GM18861 (cell line): ENCODE measurements at regions not wholly inside any gene's neighbourhood (a gene's known extent, or its start where the extent isn't known, plus 50 kb on each side); places are given as distances from the start of the nearest gene placed in this dataset.
"Not testable (repeated sequence)": the region's sequence is repeated elsewhere in the genome, so short reads cannot be mapped to it uniquely, and the experiment has no call there.

Source experiments
- ATAC-seq: cut with Tn5 transposase; IDR thresholded peaks from one replicate; pipeline ENCODE4 v1.9.1; 2021; ENCODE audit not compliant: unreplicated experiment

GRCh38 chr4:38504396-38504715 is 159.6 kb upstream of the KLF3 start:
- no peak for ATAC-seq

GRCh38 chr4:38509551-38509950 is 154.4 kb upstream of the KLF3 start:
- ATAC-seq = no peak

DNA sequence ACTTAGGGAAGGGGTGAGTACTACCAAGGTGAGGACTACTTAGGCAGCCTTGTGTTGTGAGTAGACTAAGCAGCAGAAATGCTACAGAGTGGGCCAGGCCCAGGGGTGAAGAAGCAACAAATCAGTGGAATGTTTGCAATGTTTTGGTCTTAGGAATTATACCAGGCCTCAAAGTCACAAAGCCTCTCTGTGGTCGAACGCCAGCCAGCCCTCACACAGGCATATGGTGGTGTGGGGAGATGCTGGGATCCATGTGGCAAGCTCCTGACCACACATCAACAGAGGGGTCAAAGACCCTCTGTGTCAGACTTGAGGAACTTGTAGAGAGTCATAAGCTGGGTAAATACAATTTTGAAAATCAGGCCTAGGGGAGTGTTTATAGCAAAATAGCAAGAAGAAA is 153.8 kb upstream of the KLF3 start:
- ATAC-seq = no peak

DNA sequence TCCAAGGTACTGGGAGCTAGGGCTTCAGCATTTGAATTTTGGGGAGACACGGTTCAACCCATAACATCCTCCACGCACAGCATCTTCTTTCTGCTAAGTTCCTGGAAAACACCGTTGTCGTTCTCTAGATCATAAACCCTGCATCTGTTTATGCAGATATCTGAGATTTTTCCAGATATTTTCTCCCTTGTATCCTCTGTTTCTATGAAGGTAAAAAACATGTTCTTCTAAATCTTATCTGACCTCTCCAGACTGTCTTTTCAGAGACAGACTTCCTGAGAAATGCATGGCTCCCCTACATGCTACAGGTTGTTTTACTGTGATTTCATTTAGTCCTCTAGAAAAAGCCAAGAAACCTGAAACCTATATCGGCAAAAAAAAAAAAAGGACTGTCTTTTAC is 152.3 kb upstream of the KLF3 start:
- ATAC-seq = no peak

DNA sequence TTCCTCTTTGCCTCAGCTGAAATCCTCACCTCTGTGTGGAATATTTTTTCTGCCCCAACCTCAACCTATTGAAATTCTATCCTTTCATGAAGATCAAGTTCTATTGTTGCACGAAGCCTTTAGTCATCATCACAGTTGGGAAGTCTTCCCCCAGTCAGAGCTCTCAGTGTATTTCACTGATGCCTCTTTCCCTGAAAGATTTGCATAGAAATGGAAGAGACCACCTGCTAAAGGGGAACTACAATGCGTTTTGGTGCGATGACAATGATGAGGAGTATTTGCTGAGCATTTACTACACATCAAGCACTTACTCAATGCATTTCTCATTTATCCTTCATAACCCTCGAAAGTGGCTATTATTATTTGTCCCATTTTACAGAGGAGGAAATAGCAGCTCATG is 151.2 kb upstream of the KLF3 start:
- no peak for ATAC-seq

DNA sequence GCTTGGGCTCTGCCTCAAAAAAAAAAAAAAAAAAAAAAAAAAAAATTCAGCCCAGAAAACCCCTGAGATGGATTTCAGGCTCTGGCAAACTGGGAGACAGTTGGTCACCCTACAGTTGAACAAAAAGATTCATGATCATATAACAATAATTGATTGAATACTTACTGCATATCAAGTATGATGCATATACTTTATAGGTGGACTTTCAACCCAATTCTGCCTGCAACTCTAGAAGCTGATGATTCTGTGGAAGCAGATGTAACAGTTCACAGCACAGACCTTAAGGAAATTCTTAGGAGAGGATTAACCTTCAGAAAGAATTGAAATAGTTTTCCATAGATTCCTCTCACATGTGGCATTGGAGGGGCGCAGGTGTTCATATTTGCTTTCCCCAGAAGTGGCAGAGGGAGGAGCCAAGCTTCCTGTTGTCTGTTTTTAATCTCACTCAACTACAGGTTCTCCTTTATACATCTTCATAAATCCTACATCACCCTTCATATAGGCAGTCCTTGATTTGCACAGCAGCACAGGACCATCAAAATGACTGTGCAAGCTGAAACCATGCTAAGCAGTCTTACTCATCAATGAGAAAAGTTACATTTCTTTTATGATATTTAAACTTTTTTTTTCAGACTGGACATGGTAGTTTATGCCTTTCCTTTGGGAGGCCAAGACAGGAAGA is 149.4 kb upstream of the KLF3 start:
- ATAC-seq = no peak

GRCh38 chr4:38516190-38516589 is 147.8 kb upstream of the KLF3 start:
- ATAC-seq = no peak

DNA sequence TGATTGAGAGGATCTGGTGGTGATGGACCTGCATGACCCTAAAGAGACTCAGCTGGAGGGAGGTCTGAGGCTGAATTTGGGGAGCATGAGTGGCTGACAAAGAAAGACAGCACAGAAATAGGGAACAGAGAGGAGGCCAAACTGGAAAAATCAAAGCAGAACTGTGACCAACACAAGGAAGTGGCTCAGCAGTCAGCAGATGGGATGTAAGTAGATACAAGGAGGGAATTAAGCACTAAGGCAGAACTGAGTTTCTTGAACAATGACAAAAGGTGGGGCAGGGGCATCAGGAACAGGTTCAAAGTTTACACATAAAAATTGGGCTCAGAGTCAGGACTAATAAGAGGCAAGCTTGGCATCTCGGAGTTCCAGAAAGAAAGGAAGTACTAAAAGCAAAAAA is 144.3 kb upstream of the KLF3 start:
- no peak for ATAC-seq

DNA sequence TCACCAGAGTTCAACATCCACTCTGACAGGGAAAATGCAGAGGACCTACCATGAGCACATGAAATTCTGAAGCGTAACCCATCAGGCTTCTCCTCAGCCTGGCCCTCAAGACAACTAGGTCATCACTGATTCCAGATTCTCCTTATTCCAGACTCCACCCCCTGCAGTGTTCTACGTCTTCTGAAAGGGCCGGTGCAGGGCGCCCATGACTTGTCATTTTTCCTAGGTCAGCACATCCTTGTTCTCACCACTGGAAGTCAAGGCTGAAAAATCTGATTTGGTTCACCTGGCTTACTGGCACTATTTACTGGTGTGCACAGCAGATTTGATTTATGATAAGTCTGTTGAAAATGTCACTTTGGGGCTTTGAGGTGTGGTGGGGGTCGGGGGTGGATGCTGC is 140.9 kb upstream of the KLF3 start:
- no peak for ATAC-seq

GRCh38 chr4:38523524-38524448 is 140.2 kb upstream of the KLF3 start:
- ATAC-seq = peak; percentile 95

- ATAC-seq = no peak
Measured at GRCh38 chr4:38526412-38526811, 137.6 kb upstream of the KLF3 start.

- ATAC-seq = peak; percentile 54
Measured at GRCh38 chr4:38529189-38530115, 134.5 kb upstream of the KLF3 start.

DNA sequence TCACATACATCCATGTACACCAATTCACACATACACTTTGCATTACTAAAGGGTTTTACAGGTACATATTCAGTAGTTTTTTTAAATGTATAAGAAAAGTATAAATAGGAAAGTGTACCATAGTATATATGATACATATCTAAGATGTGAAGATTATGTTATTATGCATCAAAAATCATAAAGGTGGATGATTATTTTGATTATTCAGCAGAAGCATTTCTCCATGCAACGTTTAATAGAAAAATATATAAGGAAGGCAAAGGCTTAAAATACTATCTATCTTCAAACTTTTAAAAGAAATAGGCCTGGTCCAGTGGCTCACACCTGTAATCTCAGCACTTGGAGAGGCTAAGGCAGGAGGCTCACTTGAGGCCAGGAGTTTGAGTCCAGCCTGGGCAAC is 133.5 kb upstream of the KLF3 start:
- no peak for ATAC-seq

GRCh38 chr4:38531141-38531727 is 132.8 kb upstream of the KLF3 start:
- ATAC-seq = no peak

DNA sequence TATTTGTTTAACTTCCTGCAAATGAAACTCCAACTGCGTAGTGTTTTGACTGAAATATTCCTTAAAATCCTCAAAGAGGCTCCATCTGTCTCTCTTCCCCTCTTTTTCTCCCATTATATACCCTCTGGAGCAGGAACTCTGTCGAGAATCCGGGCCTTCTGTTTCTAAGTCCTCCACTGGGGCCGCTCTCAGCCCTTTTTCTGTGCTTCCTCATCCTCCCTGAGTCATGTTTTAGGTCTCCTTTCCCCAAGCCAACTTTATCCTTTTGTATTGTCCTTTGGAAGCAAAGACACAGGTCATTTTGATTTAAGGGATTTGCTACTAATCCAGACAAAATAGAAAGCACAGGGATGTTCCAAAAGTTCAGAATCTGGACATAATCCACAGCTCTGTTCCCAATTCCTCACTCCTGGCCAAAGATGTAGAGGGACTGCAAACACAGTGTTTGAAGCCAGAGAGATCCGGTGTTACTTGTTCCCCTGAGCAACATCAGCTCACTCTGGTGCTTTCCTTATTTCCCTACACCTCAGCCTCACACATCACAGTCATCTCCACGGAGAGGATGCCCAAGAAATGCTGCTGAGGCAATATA is 131.0 kb upstream of the KLF3 start:
- ATAC-seq = no peak

GRCh38 chr4:38534344-38535045 is 129.5 kb upstream of the KLF3 start:
- ATAC-seq = no peak

GRCh38 chr4:38535071-38535470 is 128.9 kb upstream of the KLF3 start:
- ATAC-seq = not testable (repeated sequence)

DNA sequence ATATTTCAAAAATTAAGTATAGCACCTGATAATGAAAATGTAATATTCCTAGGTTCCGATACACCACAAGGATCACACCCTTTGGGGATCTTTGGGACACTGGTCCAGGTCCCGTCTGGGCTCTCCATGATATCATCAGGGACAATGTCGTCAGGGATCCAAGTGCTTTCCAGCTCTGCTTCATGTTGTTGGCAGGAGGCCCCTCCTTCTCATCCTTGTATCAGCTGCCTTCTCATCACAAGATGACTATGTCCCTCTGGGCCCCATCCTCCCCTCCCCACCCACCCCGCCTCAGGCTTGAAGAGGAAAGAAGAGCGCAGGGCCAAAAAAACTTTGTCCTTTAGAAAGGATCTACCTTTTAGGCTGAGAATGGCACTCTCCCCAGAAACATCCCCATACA is 128.3 kb upstream of the KLF3 start:
- no peak for ATAC-seq

- no peak for ATAC-seq
Measured at GRCh38 chr4:38536716-38537115, 127.3 kb upstream of the KLF3 start.

- no peak for ATAC-seq
Measured at GRCh38 chr4:38537666-38538065, 126.3 kb upstream of the KLF3 start.
